HFFc6 (cell line): ENCODE measurements at regions not wholly inside any gene's neighbourhood (a gene's known extent, or its start where the extent isn't known, plus 50 kb on each side); places are given as distances from the start of the nearest gene placed in this dataset.

Source experiments
- DNase-seq: peaks from one replicate; pipeline ENCODE4 v3.0.0-alpha.2; 2018
- H3K27ac Mint-ChIP-seq: 2 replicates; pipeline ENCODE4 v1.8.0; 2020; ENCODE audit warnings: mild to moderate bottlenecking, mixed read lengths
- H3K27me3 Mint-ChIP-seq: 2 replicates; pipeline ENCODE4 v1.8.0; 2021; ENCODE audit warnings: mild to moderate bottlenecking, moderate library complexity, mixed read lengths; ENCODE audit not compliant: insufficient read depth
- H3K36me3 Mint-ChIP-seq: 2 replicates; pipeline ENCODE4 v1.8.0; 2021; ENCODE audit warnings: low read depth, mixed read lengths
- H3K4me1 Mint-ChIP-seq: 2 replicates; pipeline ENCODE4 v1.8.0; 2020; ENCODE audit warnings: low read depth, mixed read lengths
- H3K4me3 Mint-ChIP-seq: 2 replicates; pipeline ENCODE4 v1.8.0; 2020; ENCODE audit warnings: mild to moderate bottlenecking, moderate library complexity, mixed read lengths
- H3K9me3 Mint-ChIP-seq: 2 replicates; pipeline ENCODE4 v1.8.0; 2020; ENCODE audit warnings: mild to moderate bottlenecking, mixed read lengths
- CTCF ChIP-seq: fragments of 200-600 bp; sonication (generic); IDR thresholded peaks from 2 replicates; pipeline ENCODE4 v1.5.0; 2021; ENCODE audit warnings: antibody characterized with exemption, mild to moderate bottlenecking

- TF ChIP-seq CTCF = no peak
- Mint-ChIP-seq H3K4me1 (peaks cover 23% of the 10 kb centered on the region), H3K27me3 (no peaks in the 10 kb centered on the region), H3K4me3 (no peak overlapping the region), H3K27ac (no peak overlapping the region), H3K9me3 (peaks cover 15% of the 10 kb centered on the region), H3K36me3 (peaks cover 18% of the 10 kb centered on the region)
- no peak for DNase-seq
Observed at GRCh38 chr21:35156293-35157278, 107.5 kb upstream of the RUNX1 start.

- peaks cover 36% of the 10 kb centered on the region for H3K4me1 Mint-ChIP-seq
- TF ChIP-seq CTCF = no peak
- H3K27me3 Mint-ChIP-seq = no peaks in the 10 kb centered on the region
- DNase-seq = no peak
- no peak overlapping the region for H3K4me3 Mint-ChIP-seq
- no peak overlapping the region for H3K27ac Mint-ChIP-seq
- peaks cover 11% of the 10 kb centered on the region for H3K9me3 Mint-ChIP-seq
- H3K36me3 Mint-ChIP-seq = peaks cover 20% of the 10 kb centered on the region
Observed at GRCh38 chr21:35154788-35155187, 105.7 kb upstream of the RUNX1 start.

- no peak for DNase-seq
- peaks cover 19% of the 10 kb centered on the region for H3K36me3 Mint-ChIP-seq
Observed at GRCh38 chr21:35153671-35154070, 104.6 kb upstream of the RUNX1 start.

GRCh38 chr21:35150562-35151226 lies 101.6 kb upstream of the RUNX1 start:
- Mint-ChIP-seq H3K36me3 (peaks cover 6% of the 10 kb centered on the region; the same call in 1 of the 2 replicates), H3K9me3 (no peaks in the 10 kb centered on the region), H3K27me3 (no peaks in the 10 kb centered on the region; the same call in 1 of the 2 replicates), H3K4me3 (peak overlapping the region; percentile 45), H3K4me1 (peaks cover 53% of the 10 kb centered on the region), H3K27ac (peak overlapping the region; percentile 70)
- DNase-seq = peak; percentile 18
- TF ChIP-seq CTCF = no peak

More at GRCh38 chr21:35153671-35154070, 104.6 kb upstream of the RUNX1 start:
- Mint-ChIP-seq H3K4me1 (peaks cover 38% of the 10 kb centered on the region), H3K27me3 (no peaks in the 10 kb centered on the region), H3K4me3 (no peak overlapping the region), H3K9me3 (peaks cover 9% of the 10 kb centered on the region), H3K27ac (no peak overlapping the region)
- no peak for TF ChIP-seq CTCF

GRCh38 chr21:35149698-35150097 lies 100.6 kb upstream of the RUNX1 start:
- peaks cover 6% of the 10 kb centered on the region; the same call in 1 of the 2 replicates for H3K36me3 Mint-ChIP-seq
- peak overlapping the region; percentile 45 for H3K4me3 Mint-ChIP-seq
- H3K27ac Mint-ChIP-seq = peak overlapping the region; percentile 70
- DNase-seq = peak; percentile 57
- peaks cover 53% of the 10 kb centered on the region for H3K4me1 Mint-ChIP-seq
- no peaks in the 10 kb centered on the region for H3K9me3 Mint-ChIP-seq
- H3K27me3 Mint-ChIP-seq = no peaks in the 10 kb centered on the region; the same call in 1 of the 2 replicates
- no peak for TF ChIP-seq CTCF
